Activated CD8-positive, alpha-beta T cell treated with anti-CD3 and anti-CD28 coated beads for 36 hours (primary cell): ENCODE measurements at regions not wholly inside any gene's neighbourhood (a gene's known extent, or its start where the extent isn't known, plus 50 kb on each side); places are given as distances from the start of the nearest gene placed in this dataset.

Source experiments
- ATAC-seq: fragments of 200-7000 bp; cut with Tn5 transposase; one replicate; pipeline ENCODE4 v1.10.0; 2021; ENCODE audit warnings: mild to moderate bottlenecking, moderate library complexity
- CTCF ChIA-PET: fragments of 350-600 bp; sonication (Branson Sonifier 250); formaldehyde crosslinking; loops from one replicate; lab custom pipeline; 2021; ENCODE audit warnings: antibody characterized with exemption; lab: Charles Lee
- POLR2A ChIA-PET: fragments of 350-600 bp; sonication (Branson Sonifier 250); formaldehyde crosslinking; loops from one replicate; lab custom pipeline; 2021; ENCODE audit warnings: antibody characterized with exemption; lab: Charles Lee
- DNase-seq: peaks from one replicate; pipeline ENCODE4 v3.0.0-alpha.2; 2020
- H3K27ac Mint-ChIP-seq: one replicate; pipeline ENCODE4 v1.8.0; 2021; ENCODE audit warnings: mild to moderate bottlenecking, mixed read lengths
- H3K27me3 Mint-ChIP-seq: one replicate; pipeline ENCODE4 v1.8.0; 2021; ENCODE audit warnings: mixed read lengths
- H3K36me3 Mint-ChIP-seq: one replicate; pipeline ENCODE4 v1.8.0; 2021; ENCODE audit warnings: low read depth, mixed read lengths
- H3K4me1 Mint-ChIP-seq: one replicate; pipeline ENCODE4 v1.8.0; 2021; ENCODE audit warnings: low read depth, mixed read lengths
- H3K4me3 Mint-ChIP-seq: one replicate; pipeline ENCODE4 v1.8.0; 2021; ENCODE audit warnings: mild to moderate bottlenecking, moderate library complexity, mixed read lengths
- H3K9me3 Mint-ChIP-seq: one replicate; pipeline ENCODE4 v1.8.0; 2021; ENCODE audit warnings: mixed read lengths
- intact Hi-C: fragments of 100-400 bp; cut with micrococcal nuclease; formaldehyde crosslinking; loops from one replicate; pipeline ENCODE4 v1.10.0; 2022
- TF ChIP-seq, protein P1 (sequence below): fragments of 200-600 bp; IDR thresholded peaks from one replicate; pipeline ENCODE4 v1.8.0; 2022; ENCODE audit warnings: antibody characterized with exemption, mild to moderate bottlenecking

DNA sequence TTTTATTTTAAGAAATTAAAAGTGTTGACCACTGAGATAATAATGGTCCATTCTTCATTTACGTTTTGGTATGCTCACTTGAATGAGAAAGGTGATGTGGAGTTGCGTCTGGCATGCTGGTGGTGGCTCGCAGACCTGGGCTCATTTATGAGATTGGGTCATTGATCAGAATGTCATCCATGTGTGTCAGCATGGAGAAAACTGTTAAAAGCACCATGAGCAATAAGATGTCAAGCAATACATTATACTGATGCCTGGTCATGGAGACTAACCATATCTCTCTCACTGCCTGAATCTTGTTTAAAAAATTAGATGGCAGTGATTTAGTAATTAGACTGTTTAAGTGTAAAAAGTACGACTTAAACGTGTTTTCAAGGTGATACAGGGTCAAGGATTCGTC is 503.4 kb upstream of the SEMA6D start:
- no peaks in the 10 kb centered on the region for H3K4me1 Mint-ChIP-seq
- no peaks in the 10 kb centered on the region for H3K9me3 Mint-ChIP-seq
- ATAC-seq (no peak), DNase-seq (no peak)
- H3K4me3 Mint-ChIP-seq, result no peak overlapping the region
- POLR2A ChIA-PET, result no interaction called here
- H3K36me3 Mint-ChIP-seq, result no peaks in the 10 kb centered on the region
- H3K27me3 Mint-ChIP-seq, result no peaks in the 10 kb centered on the region
- CTCF ChIA-PET, result no interaction called here
- TF ChIP-seq, protein P1, sequence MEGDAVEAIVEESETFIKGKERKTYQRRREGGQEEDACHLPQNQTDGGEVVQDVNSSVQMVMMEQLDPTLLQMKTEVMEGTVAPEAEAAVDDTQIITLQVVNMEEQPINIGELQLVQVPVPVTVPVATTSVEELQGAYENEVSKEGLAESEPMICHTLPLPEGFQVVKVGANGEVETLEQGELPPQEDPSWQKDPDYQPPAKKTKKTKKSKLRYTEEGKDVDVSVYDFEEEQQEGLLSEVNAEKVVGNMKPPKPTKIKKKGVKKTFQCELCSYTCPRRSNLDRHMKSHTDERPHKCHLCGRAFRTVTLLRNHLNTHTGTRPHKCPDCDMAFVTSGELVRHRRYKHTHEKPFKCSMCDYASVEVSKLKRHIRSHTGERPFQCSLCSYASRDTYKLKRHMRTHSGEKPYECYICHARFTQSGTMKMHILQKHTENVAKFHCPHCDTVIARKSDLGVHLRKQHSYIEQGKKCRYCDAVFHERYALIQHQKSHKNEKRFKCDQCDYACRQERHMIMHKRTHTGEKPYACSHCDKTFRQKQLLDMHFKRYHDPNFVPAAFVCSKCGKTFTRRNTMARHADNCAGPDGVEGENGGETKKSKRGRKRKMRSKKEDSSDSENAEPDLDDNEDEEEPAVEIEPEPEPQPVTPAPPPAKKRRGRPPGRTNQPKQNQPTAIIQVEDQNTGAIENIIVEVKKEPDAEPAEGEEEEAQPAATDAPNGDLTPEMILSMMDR, result no peak
- intact Hi-C loops, result no loop called here
- H3K27ac Mint-ChIP-seq, result no peak overlapping the region

DNA sequence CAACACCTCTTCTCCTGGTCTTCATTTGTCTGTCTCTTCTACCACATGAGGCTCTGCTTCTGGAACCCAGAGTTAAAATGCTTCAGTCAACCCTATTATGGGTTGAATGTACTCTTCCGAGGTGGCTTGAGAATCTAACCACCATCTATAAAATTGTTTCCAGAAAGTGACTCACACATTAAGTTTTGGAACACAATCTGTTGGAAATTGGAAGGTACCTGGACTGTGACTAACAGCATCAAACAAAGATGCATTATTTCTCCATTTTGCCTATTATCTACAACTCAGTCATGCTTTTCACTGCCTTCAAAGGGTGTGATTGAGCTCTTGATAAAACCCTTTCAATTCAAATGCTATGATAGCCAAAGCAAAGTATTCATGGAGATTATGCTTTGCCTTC is 499.0 kb upstream of the SEMA6D start:
- no peak overlapping the region for H3K27ac Mint-ChIP-seq
- CTCF ChIA-PET, result no interaction called here
- no peaks in the 10 kb centered on the region for H3K36me3 Mint-ChIP-seq
- no peaks in the 10 kb centered on the region for H3K4me1 Mint-ChIP-seq
- POLR2A ChIA-PET, result no interaction called here
- H3K27me3 Mint-ChIP-seq, result no peaks in the 10 kb centered on the region
- ATAC-seq, result no peak
- H3K4me3 Mint-ChIP-seq, result no peak overlapping the region
- no peaks in the 10 kb centered on the region for H3K9me3 Mint-ChIP-seq
- intact Hi-C loops, result no loop called here
- TF ChIP-seq, protein P1, result no peak
- no peak for DNase-seq

DNA sequence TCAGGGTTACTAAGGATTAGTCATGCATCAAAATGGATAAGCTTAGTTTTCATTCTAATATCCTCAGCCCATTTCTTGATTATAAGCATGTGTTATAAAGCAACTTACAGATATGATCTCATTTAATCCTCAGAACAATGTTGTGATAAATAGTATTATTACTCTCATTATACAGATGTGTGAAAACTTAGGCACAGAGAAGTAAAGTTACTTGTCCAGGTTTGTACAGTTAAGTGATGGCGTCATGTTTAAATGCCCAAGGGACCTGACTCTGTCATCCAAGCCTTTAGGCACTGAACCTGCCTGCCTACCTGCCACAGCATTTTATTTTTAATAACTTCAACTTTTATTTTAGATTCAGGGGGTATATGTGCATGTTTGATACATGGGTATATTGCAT is 472.9 kb upstream of the SEMA6D start:
- no peaks in the 10 kb centered on the region for H3K27me3 Mint-ChIP-seq
- POLR2A ChIA-PET, result no interaction called here
- H3K4me1 Mint-ChIP-seq, result no peaks in the 10 kb centered on the region
- no peaks in the 10 kb centered on the region for H3K9me3 Mint-ChIP-seq
- H3K27ac Mint-ChIP-seq, result no peak overlapping the region
- intact Hi-C loops, result no loop called here
- no peak for DNase-seq
- CTCF ChIA-PET, result no interaction called here
- ATAC-seq, result no peak
- TF ChIP-seq, protein P1, result no peak
- no peak overlapping the region for H3K4me3 Mint-ChIP-seq
- no peaks in the 10 kb centered on the region for H3K36me3 Mint-ChIP-seq

DNA sequence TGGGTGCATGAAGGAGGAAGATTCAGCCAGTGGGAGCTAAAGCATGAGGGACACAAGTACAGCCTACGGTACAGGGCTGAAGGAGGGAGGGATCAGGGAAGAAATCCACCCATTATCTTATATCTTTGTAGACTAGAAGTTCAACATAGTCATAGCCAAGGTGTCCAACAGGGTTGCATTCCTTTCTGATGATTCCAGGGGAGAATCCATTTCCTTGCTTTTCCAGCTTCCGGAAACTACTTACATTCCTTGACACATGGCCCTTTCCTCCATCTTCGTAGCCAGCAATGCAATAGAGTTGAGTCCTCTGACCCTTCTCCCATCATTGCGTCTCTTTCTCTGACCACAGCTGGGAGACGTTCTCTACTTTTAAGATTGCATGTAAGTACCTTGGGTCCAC is 471.0 kb upstream of the SEMA6D start:
- TF ChIP-seq, protein P1, result no peak
- intact Hi-C loops, result no loop called here
- no peak for ATAC-seq
- Mint-ChIP-seq H3K9me3 (peaks cover 2% of the 10 kb centered on the region), H3K4me1 (no peaks in the 10 kb centered on the region), H3K27me3 (no peaks in the 10 kb centered on the region), H3K36me3 (no peaks in the 10 kb centered on the region), H3K27ac (no peak overlapping the region), H3K4me3 (no peak overlapping the region)
- no peak for DNase-seq
- ChIA-PET CTCF (interaction anchor here (1.3 kb wide), 1 partner anchor 57 kb away, joined by 3 read pairs; no protein-coding TSS in a partner anchor), POLR2A (no interaction called here)

DNA sequence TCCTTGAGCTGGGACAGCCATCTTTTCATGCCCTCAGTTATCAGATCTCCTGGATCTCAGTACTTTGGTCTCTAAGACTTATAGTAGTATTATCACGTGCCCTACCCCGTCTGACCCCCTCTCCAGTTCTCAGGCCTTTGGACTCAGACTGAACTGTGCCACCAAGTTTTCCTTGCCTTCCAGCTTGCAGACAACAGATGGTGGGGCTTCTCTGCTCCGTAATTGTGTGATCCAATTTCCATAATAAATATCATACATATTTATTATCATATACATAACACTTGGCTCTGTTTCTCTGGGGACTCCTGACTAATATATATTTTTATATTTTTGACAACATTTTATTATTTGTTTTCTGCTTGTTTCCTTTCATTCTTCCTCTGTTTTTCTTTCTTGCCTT is 458.8 kb upstream of the SEMA6D start:
- no peak for DNase-seq
- no peak overlapping the region for H3K27ac Mint-ChIP-seq
- CTCF ChIA-PET, result no interaction called here

More for the DNA sequence above, 458.8 kb upstream of the SEMA6D start:
- Mint-ChIP-seq H3K9me3 (peaks cover 14% of the 10 kb centered on the region), H3K36me3 (no peaks in the 10 kb centered on the region), H3K4me1 (no peaks in the 10 kb centered on the region), H3K27me3 (no peaks in the 10 kb centered on the region), H3K4me3 (no peak overlapping the region)
- intact Hi-C loops, result no loop called here
- POLR2A ChIA-PET, result no interaction called here
- TF ChIP-seq, protein P1, result no peak
- ATAC-seq, result no peak
